HG02642 (cell line): ENCODE measurements at regions not wholly inside any gene's neighbourhood (a gene's known extent, or its start where the extent isn't known, plus 50 kb on each side); places are given as distances from the start of the nearest gene placed in this dataset.

Source experiments
- ATAC-seq: cut with Tn5 transposase; IDR thresholded peaks from one replicate; pipeline ENCODE4 v1.9.1; 2021; ENCODE audit warnings: mild to moderate bottlenecking; ENCODE audit not compliant: unreplicated experiment, poor library complexity

- no peak for ATAC-seq
Measured at GRCh38 chr10:108130575-108130974, 966.1 kb upstream of the SORCS1 start.

DNA sequence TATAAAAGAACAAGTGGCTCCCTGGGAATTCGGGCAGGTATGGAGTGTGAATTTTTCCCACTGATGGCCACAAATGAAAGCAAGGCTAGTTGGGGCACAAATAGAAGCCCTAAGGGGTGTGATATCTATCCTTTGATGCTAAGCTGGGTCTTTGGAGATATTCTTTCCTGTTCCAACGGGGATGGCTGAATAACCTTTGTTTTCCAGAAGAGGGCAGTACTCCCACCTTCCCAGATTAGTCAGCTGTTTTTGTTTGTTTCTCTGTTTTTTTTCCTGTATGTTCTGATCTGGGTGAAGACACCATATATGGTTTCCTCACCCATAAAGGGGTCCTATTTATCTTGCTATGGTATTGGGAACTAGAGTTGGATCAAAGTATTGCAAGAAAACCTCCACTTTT is 947.7 kb upstream of the SORCS1 start:
- no peak for ATAC-seq

DNA sequence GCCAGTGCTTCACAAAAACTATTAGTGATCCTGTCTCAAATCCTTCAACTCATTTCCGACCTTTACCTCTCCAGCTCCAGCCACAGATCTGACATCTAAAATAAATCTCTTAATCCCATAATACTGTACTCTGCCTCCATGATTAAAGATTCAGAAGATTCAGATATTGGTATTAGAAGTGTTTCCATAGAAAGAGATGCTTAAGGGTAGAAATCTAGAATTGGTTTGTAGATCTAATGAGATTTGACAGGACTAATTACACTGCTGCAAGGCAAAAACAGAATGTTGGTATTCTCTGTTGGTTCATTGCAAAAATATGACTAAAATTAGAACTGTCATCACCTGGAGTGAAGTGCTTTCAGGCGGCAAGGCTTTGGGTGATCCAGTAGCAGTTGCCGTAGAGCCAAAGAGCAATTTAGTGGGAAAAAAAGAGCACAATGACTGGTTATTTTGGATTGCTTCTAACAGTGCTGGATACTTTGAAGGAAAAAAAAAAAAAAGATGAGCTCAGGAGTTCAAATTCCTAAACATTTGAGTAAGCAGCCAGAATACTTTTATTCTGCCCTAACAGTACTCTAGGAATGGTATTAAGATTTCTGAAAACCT is 940.1 kb upstream of the SORCS1 start:
- no peak for ATAC-seq

DNA sequence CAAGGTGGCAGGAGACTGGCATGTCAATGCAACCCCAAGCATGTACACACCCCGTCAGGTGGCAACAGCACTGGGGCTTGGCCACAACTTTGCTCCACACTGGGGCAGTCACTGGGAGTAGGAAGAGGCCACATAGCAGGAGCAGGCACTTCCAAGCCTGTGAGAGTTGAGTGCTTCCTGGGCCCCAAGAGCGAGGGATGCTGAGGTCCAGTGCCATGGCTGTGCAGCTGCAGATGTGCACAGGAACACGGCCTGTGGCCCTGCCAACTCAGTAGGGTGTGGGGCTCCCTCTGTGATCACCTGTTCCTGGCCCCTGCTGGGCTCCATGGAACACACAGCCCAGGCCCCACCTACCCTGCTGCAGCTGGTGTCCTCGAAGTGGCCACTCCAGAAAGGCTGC is 932.8 kb upstream of the SORCS1 start:
- no peak for ATAC-seq

DNA sequence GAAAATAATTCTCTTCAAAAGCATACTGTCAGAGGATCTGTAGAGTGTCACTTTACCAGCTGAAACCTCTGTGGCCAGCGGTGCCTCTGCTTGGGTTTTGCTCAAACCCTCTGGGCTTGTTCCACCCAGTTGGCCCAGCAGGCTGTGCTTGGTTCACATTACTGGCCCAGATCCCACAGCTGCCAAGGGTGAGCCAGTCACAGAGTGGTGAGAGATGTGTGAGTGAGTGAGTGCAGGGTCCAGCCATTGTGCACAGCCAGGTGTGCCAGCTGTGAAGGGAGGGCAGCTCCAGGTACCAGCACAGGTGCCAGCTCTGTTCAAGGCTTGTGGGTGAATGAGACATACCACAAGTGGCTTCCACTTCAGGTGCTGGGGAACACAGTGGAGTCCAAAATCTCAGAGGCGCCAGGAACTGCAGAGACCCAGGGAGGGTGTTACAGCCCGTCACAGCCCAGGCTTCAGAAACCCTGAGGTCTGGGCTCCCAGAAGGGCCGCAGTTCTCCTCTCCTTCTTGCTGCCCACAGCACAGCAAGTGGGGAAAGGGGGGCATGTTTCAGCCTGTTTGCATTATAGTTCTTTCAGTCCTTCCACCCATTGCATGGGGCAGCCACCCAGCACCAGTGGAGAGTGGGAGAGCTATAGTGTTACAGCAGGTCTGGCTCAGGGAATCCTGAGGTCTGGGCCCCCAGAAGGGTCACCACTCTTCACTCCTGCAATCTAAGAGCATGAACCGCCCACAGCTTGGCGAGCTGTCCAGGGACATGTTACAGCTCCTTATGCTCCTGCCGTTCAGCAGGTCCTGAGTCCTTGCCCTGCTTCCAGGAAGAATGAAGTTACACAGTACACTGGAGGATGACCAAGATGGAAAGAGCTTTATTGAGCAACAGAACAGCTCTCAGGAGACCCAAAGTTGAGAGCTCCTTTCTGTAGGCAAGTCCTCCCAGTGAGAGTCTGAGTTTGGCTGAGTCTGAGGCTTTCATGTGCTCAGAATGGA is 931.7 kb upstream of the SORCS1 start:
- ATAC-seq: no peak

GRCh38 chr10:108090476-108091215 is 926.1 kb upstream of the SORCS1 start:
- no peak for ATAC-seq

- ATAC-seq: no peak
Measured at GRCh38 chr10:108086502-108086901, 922.0 kb upstream of the SORCS1 start.

DNA sequence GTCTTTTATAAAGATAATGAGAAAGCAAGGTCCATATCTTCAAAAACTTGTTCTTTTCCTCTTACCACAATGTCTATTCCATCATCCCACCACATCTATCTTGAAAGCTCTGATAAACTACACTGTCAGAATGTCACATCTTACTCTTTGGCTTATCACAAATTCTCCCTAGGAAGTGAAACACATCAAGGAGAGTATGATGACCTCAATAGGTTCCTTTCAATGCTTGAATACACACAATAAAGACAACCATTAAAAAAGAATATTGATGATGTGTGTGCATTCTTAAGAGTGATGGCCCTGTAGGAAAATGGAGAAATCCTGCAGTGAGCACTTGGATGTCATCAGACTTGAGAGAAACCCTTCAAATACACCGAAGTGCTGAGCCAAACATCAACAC is 918.1 kb upstream of the SORCS1 start:
- no peak for ATAC-seq

- ATAC-seq: no peak
Measured at GRCh38 chr10:108078263-108078662, 913.8 kb upstream of the SORCS1 start.

GRCh38 chr10:108072466-108072865 is 908.0 kb upstream of the SORCS1 start:
- ATAC-seq: no peak

GRCh38 chr10:108070789-108071188 is 906.3 kb upstream of the SORCS1 start:
- no peak for ATAC-seq

DNA sequence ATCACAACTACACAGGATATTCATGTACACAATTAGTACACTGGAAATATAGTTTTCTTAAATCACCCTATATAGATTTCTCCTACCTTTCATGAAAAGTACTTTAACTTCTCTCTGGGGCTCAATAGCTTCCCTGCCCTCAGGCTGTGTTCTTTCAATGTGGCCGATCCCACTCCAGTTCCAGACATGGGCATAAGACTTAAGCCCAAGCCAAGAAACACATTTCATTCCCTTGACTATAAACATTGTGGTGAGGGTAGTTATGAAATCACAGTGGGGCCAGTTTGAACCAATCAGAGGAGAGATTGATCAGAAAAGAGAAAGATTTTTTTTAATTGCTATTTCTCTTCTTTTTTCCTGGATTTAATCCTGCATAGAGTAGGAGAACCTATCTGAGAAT is 904.6 kb upstream of the SORCS1 start:
- no peak for ATAC-seq

DNA sequence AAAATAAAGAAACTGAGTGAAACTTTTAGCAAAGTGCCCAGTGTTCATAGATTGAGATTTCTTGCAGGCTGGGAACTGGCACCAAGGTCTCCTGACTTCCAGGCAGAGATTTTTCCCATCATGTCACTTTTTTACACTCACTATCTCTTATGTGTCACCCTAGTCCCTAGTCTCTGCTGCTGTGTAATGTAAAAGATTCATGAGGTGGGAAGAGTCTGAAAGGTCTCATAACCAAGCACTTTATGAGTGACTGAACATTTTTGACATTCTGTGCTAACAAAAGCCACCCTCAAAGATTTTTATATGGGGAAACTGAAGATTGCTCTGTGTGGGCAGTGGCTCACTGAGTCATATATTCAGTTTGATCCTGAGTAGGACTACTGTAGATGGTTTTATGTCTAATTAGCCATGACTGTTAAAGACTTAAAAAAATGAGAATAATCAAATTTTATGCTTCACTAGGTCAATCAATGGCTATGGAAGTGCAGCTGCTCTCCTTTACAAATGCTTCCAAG is 900.3 kb upstream of the SORCS1 start:
- no peak for ATAC-seq

GRCh38 chr10:108060246-108060645 is 895.7 kb upstream of the SORCS1 start:
- no peak for ATAC-seq

DNA sequence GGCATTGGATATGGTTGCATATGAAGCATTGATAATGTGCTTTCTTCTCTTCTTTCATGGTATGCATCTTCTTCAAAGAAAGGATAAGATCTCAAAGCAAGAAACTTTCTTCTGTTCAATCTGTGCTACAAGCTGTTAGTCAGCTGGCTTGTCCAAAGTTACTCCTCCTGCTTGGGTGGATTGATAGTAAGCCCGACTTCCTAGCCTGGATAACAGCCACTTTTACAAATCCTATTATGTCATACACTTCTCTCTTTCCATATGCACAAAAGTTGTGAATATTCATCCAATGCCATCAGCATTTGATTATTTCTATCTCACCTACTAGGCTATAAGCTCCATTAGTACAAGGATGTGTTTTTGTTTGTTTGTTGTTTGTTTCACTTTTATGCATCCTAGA is 891.0 kb upstream of the SORCS1 start:
- no peak for ATAC-seq

GRCh38 chr10:108052981-108053380 is 888.5 kb upstream of the SORCS1 start:
- ATAC-seq: no peak

- no peak for ATAC-seq
Measured at GRCh38 chr10:108051218-108051617, 886.7 kb upstream of the SORCS1 start.

- no peak for ATAC-seq
Measured at GRCh38 chr10:108050626-108051025, 886.1 kb upstream of the SORCS1 start.

DNA sequence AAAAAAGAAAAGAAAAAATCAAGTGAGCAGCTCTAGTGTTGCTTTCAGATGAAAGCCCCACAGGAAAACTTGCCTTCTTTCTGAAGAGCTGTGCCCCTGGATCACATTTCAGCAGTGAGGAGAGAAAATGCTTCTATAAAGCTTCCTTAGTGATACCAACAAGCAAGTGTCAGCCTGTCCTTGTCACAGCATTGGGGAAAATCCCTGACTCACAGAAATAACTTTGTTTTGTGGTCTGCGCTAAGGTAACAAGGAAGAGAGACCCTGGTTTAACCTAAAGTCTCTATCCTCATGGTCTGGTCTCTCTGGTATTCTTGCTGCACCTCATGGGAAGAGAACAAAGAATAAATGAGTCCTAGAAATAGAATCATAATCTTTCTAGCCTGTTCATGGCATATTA is 885.2 kb upstream of the SORCS1 start:
- ATAC-seq: no peak

GRCh38 chr10:108048898-108049297 is 884.4 kb upstream of the SORCS1 start:
- no peak for ATAC-seq
